Lower lobe of right lung (tissue), 2 donors: ENCODE measurements at regions not wholly inside any gene's neighbourhood (a gene's known extent, or its start where the extent isn't known, plus 50 kb on each side); places are given as distances from the start of the nearest gene placed in this dataset.

Source experiments
- ATAC-seq, 2 donors: fragments of 200-7000 bp; cut with Tn5 transposase; one replicate each; pipeline ENCODE4 v1.9.1; 2020 to 2022; ENCODE audit warnings: mild to moderate bottlenecking in 2 of 2, moderate library complexity in 2 of 2
- DNase-seq: peaks from one replicate; pipeline ENCODE4 v3.0.0-alpha.2; 2020
- H3K27ac ChIP-seq: fragments of 200-600 bp; one replicate; pipeline ENCODE4 v1.8.0; 2022
- H3K27me3 ChIP-seq: fragments of 200-600 bp; one replicate; pipeline ENCODE4 v1.8.0; 2022; ENCODE audit warnings: low read depth
- H3K36me3 ChIP-seq: fragments of 200-600 bp; one replicate; pipeline ENCODE4 v1.8.0; 2022; ENCODE audit warnings: mild to moderate bottlenecking
- H3K4me1 ChIP-seq: fragments of 200-600 bp; one replicate; pipeline ENCODE4 v1.8.0; 2022
- H3K4me3 ChIP-seq: fragments of 200-600 bp; one replicate; pipeline ENCODE4 v1.8.0; 2022; ENCODE audit warnings: mild to moderate bottlenecking
- H3K9me3 ChIP-seq: fragments of 200-600 bp; one replicate; pipeline ENCODE4 v1.8.0; 2022
- intact Hi-C: fragments of 100-400 bp; cut with DNase I; formaldehyde crosslinking; loops from one replicate; pipeline ENCODE4 v1.11.0; 2022
- TF ChIP-seq, protein P1 (sequence below): fragments of 200-600 bp; IDR thresholded peaks from one replicate; pipeline ENCODE4 v1.8.0; 2022; ENCODE audit warnings: antibody characterized with exemption, mild to moderate bottlenecking
- donor health status: DM: no; HTN: yes; CAD: no; lungs with severe emphysema.

DNA sequence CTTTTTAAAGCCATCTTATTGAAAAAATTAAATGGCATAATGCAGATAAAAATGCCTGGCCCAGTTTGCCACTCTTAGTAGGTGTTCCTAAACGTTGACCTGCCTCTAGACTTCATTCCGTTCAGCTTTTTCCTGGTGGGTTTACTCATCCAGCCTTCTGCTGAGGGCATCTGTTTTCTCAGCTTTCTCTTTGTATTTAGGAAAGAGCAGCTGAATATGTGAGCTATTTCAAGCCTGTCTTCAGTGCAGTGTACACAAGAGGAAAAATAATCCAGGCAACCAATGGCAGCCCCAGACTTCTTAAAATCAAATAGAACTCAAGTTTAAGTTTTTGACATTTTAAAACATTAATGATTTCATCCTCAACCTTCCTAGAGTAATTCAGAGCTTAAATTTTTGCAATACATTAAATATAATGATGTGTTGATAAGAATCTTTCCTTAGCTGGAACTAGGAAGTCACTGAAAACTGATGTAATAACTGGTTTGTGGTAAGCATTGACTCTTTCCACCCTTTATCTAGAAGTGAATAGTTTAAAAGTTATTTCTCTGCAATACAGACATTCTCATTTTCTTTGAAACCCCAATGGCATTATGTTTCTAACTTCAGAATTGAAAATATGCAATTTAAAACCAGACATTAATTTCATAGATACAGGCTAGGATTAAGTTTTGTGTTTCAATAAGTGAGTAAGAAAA is 165.4 kb downstream of the AASDHPPT start:
- no peaks in the 10 kb centered on the region for H3K27me3 ChIP-seq
- no peak overlapping the region for H3K27ac ChIP-seq
- H3K9me3 ChIP-seq, result peaks cover 5% of the 10 kb centered on the region
- ATAC-seq (no peak), DNase-seq (no peak)
- no peaks in the 10 kb centered on the region for H3K36me3 ChIP-seq
- H3K4me3 ChIP-seq, result no peak overlapping the region
- no peaks in the 10 kb centered on the region for H3K4me1 ChIP-seq
- TF ChIP-seq, protein P1, sequence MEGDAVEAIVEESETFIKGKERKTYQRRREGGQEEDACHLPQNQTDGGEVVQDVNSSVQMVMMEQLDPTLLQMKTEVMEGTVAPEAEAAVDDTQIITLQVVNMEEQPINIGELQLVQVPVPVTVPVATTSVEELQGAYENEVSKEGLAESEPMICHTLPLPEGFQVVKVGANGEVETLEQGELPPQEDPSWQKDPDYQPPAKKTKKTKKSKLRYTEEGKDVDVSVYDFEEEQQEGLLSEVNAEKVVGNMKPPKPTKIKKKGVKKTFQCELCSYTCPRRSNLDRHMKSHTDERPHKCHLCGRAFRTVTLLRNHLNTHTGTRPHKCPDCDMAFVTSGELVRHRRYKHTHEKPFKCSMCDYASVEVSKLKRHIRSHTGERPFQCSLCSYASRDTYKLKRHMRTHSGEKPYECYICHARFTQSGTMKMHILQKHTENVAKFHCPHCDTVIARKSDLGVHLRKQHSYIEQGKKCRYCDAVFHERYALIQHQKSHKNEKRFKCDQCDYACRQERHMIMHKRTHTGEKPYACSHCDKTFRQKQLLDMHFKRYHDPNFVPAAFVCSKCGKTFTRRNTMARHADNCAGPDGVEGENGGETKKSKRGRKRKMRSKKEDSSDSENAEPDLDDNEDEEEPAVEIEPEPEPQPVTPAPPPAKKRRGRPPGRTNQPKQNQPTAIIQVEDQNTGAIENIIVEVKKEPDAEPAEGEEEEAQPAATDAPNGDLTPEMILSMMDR, result no peak
- intact Hi-C loops, result no loop called here

DNA sequence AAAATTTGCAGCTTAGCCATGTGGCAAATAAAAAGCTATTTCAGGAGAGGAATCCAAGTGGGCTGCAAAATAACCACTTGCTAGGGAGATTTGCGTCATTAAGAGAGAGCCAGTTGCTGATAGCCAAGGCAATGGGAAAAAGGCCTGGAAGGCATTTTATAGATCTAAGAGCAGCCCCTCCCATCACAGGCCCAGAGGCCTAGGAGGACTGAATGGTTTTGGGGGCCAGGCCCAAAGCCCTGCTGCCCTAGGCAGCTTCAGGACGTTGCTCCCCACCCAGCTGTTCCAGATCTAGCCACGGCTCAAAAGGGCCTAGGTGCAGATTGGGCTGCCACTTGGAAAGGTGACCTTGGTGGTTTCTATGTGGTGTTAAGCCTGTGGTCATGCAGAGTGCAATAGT is 169.0 kb downstream of the AASDHPPT start:
- DNase-seq (no peak), ATAC-seq (no peak)
- Histone ChIP-seq H3K27me3 (no peaks in the 10 kb centered on the region), H3K36me3 (no peaks in the 10 kb centered on the region), H3K4me1 (no peaks in the 10 kb centered on the region), H3K9me3 (peaks cover 9% of the 10 kb centered on the region), H3K4me3 (no peak overlapping the region), H3K27ac (no peak overlapping the region)
- TF ChIP-seq, protein P1, result no peak
- intact Hi-C loops, result no loop called here

DNA sequence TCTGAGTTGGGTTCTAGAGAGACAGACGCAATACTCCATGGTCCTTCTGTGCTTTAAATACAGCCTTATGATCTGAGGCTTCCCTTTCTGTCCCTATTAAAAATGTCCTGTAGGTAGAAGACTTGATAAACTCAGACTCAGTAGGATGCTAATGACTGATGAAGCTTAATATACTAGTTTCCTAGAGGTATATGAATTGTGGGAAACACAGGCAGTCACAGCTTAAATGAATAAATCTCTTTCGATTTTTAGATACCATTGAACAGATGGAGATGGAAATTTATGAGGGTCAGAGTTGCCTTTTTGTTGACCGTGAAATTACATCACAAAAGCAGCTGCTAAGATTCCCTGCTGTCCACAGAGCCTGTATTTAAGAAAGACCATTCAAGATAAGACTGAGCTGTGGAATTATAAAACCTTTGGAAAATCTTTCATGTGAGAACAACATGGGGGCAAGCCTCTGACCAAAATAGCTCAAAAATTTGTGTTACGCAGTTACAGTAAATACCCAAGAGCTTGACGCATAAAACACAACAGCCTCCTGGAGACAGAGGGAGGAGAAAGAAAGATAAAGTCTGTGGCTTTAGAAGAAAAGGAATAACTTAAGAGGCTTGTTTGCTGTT is 172.3 kb downstream of the AASDHPPT start:
- ATAC-seq (no peak), DNase-seq (no peak)
- Histone ChIP-seq H3K4me1 (no peaks in the 10 kb centered on the region), H3K27me3 (no peaks in the 10 kb centered on the region), H3K4me3 (no peak overlapping the region), H3K27ac (no peak overlapping the region), H3K9me3 (peaks cover 9% of the 10 kb centered on the region), H3K36me3 (no peaks in the 10 kb centered on the region)
- intact Hi-C loops, result no loop called here
- TF ChIP-seq, protein P1, result no peak

DNA sequence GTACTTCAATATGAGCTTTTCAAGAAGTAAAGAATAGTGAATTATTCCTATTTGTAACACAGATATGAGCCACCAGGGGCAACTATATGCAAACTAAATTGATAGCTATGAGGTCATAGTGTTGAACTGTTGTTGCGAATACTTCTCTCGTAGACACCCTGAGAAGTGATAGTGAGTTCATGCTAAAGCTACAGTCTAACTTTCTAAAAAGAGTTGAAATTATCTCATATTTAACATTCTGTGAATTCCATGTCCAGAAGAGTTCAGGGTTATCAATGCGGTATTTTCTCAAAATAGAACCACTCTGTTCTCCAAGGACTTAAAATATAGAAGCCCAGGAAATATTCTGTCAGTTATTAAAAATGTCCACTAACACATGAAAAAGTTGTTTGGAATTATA is 185.4 kb downstream of the AASDHPPT start:
- H3K4me1 ChIP-seq, result no peaks in the 10 kb centered on the region
- H3K36me3 ChIP-seq, result no peaks in the 10 kb centered on the region
- no peaks in the 10 kb centered on the region for H3K9me3 ChIP-seq
- DNase-seq (no peak), ATAC-seq (no peak)
- H3K4me3 ChIP-seq, result no peak overlapping the region
- no peaks in the 10 kb centered on the region for H3K27me3 ChIP-seq
- TF ChIP-seq, protein P1, result no peak
- H3K27ac ChIP-seq, result no peak overlapping the region
- intact Hi-C loops, result no loop called here

DNA sequence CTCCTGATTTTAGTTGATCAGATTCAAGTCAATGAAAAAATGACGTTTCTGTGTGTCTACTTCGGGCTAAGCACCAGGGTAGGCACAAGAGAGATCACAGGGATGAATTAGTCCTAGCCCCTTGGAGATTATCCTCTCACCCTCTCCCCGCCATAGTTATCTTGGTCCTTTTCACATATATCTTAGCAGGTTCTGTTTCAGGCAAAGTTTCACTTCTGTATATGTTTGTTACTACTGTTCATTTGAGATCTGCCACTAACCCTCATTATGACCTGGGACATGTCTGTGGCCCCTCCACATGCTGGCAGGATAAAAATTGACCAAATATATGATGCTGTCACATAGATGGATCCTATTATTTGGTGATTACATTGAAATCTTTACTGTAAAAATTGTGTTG is 186.1 kb downstream of the AASDHPPT start:
- H3K27ac ChIP-seq, result no peak overlapping the region
- no peak overlapping the region for H3K4me3 ChIP-seq
- intact Hi-C loops, result no loop called here
- TF ChIP-seq, protein P1, result no peak
- H3K9me3 ChIP-seq, result no peaks in the 10 kb centered on the region
- H3K4me1 ChIP-seq, result no peaks in the 10 kb centered on the region
- no peaks in the 10 kb centered on the region for H3K36me3 ChIP-seq
- no peak for DNase-seq
- no peak for ATAC-seq
- H3K27me3 ChIP-seq, result no peaks in the 10 kb centered on the region
